BLaER1 treated with 17β-estradiol and CSF1 and Interleukin-3, amounts not matched to agents 10 nM and 100 nM (cell line): ENCODE measurements at regions not wholly inside any gene's neighbourhood (a gene's known extent, or its start where the extent isn't known, plus 50 kb on each side); places are given as distances from the start of the nearest gene placed in this dataset.

ENCODE experiments used
- H3K27ac ChIP-seq, 11 experiments: shearing (Covaris generic); formaldehyde crosslinking; 2 replicates each; pipeline ENCODE4 v1.8.1; 2022
- H3K27me3 ChIP-seq, 11 experiments: shearing (Covaris generic); formaldehyde crosslinking; 2 replicates each; pipeline ENCODE4 v1.8.1; 2022
- H3K36me3 ChIP-seq, 11 experiments: shearing (Covaris generic); formaldehyde crosslinking; 2 replicates each; pipeline ENCODE4 v1.8.1; 2022
- H3K4me1 ChIP-seq, 10 experiments: shearing (Covaris generic); formaldehyde crosslinking; 2 replicates each; pipeline ENCODE4 v1.8.1; 2022
- H3K4me2 ChIP-seq, 11 experiments: shearing (Covaris generic); formaldehyde crosslinking; 2 replicates each; pipeline ENCODE4 v1.8.1; 2022
- H3K4me3 ChIP-seq, 10 experiments: shearing (Covaris generic); formaldehyde crosslinking; 2 replicates each; pipeline ENCODE4 v1.8.1; 2022
- H3K9ac ChIP-seq, 11 experiments: shearing (Covaris generic); formaldehyde crosslinking; 2 replicates each; pipeline ENCODE4 v1.8.1; 2022
- H3K9me3 ChIP-seq, 11 experiments: shearing (Covaris generic); formaldehyde crosslinking; replicated peaks in 1 of 11; 2 replicates each; pipeline ENCODE4 v1.8.1; 2022
- H4K20me1 ChIP-seq, 11 experiments: shearing (Covaris generic); formaldehyde crosslinking; 2 replicates each; pipeline ENCODE4 v1.8.1; 2022
- Cebpa-rat ChIP-seq, 11 experiments: shearing (Covaris generic); IDR thresholded peaks; 2 replicates each; pipeline ENCODE4 v1.8.1; 2022

GRCh38 chr14:36020120-36021029, 156.1 kb downstream of the PTCSC3 start:
- Histone ChIP-seq H3K9me3 (no peaks in the 10 kb centered on the region), H3K36me3 (no peaks in the 10 kb centered on the region), H4K20me1 (no peaks in the 10 kb centered on the region), H3K4me2 (no peak overlapping the region), H3K4me1 (no peaks in the 10 kb centered on the region), H3K4me3 (no peak overlapping the region), H3K9ac (no peak overlapping the region), H3K27ac (no peak overlapping the region), H3K27me3 (no peaks in the 10 kb centered on the region)
- TF ChIP-seq Cebpa-rat (IDR thresholded peaks at IDR 0.05): no peak

- H3K4me3 ChIP-seq: no peak overlapping the region
- H3K27me3 ChIP-seq: no peaks in the 10 kb centered on the region
- no peak overlapping the region for H3K9ac ChIP-seq
- no peaks in the 10 kb centered on the region for H3K36me3 ChIP-seq
- TF ChIP-seq Cebpa-rat (IDR thresholded peaks at IDR 0.05): no peak
- no peak overlapping the region for H3K4me2 ChIP-seq
- H4K20me1 ChIP-seq: no peaks in the 10 kb centered on the region
- H3K4me1 ChIP-seq: no peaks in the 10 kb centered on the region
- no peaks in the 10 kb centered on the region for H3K9me3 ChIP-seq
- no peak overlapping the region for H3K27ac ChIP-seq
Observed at GRCh38 chr14:36019126-36019525, 157.4 kb downstream of the PTCSC3 start.

- Histone ChIP-seq H4K20me1 (no peaks in the 10 kb centered on the region), H3K36me3 (no peaks in the 10 kb centered on the region), H3K4me1 (no peaks in the 10 kb centered on the region), H3K9me3 (no peaks in the 10 kb centered on the region), H3K4me3 (no peak overlapping the region), H3K9ac (no peak overlapping the region), H3K27me3 (no peaks in the 10 kb centered on the region), H3K4me2 (no peak overlapping the region), H3K27ac (no peak overlapping the region)
- TF ChIP-seq Cebpa-rat (IDR thresholded peaks at IDR 0.05): no peak
Observed at GRCh38 chr14:36014236-36014635, 162.3 kb downstream of the PTCSC3 start.

GRCh38 chr14:36013483-36013882, 163.0 kb downstream of the PTCSC3 start:
- TF ChIP-seq Cebpa-rat (IDR thresholded peaks at IDR 0.05): no peak
- Histone ChIP-seq H4K20me1 (no peaks in the 10 kb centered on the region), H3K4me1 (no peaks in the 10 kb centered on the region), H3K9me3 (no peaks in the 10 kb centered on the region), H3K4me3 (no peak overlapping the region), H3K27me3 (no peaks in the 10 kb centered on the region), H3K27ac (no peak overlapping the region), H3K36me3 (no peaks in the 10 kb centered on the region), H3K9ac (no peak overlapping the region), H3K4me2 (no peak overlapping the region)

DNA sequence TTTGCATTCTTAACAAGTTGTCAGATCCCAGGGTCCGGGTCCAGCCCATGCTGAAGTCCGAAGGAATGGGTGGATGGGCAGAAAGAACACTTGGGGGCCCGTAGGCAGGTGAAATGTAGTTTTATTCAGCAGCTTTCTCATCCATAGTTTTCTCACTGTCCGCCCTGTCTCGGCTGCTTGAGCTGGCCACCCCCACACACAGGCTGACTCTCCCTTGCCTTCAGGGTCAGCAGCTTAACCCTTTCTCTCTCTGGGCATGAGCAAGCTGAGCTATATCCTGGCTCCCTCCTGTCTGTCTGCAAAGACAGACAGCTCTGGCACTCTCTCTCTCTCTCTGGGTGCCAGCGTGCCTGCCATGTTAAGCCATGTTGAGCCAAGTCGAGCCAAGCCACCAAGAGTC, 163.9 kb downstream of the PTCSC3 start:
- H3K4me3 ChIP-seq: no peak overlapping the region
- no peaks in the 10 kb centered on the region for H4K20me1 ChIP-seq
- no peak overlapping the region for H3K4me2 ChIP-seq
- H3K36me3 ChIP-seq: no peaks in the 10 kb centered on the region
- no peaks in the 10 kb centered on the region for H3K27me3 ChIP-seq
- H3K4me1 ChIP-seq: no peaks in the 10 kb centered on the region
- no peak overlapping the region for H3K27ac ChIP-seq
- no peak overlapping the region for H3K9ac ChIP-seq
- H3K9me3 ChIP-seq: no peaks in the 10 kb centered on the region
- TF ChIP-seq Cebpa-rat (IDR thresholded peaks at IDR 0.05): no peak

DNA sequence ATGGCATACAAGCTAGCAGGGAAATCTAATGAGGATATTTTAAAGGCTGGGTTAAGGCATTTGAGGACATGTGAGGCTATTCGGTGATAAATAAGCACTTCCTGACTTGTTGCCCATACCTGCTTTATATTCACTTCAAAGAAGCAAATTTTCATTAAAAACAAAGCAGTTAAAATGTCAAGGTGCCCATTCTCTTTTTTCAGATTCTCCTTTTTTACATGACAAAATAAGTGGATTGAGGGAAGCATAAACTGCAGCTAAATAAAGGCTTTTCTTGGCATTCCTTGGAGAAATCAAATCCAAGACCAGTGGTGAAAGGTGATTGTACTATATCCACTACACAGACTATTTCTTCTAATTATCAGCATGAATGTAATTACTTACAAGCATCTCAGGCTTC, 166.9 kb downstream of the PTCSC3 start:
- H3K36me3 ChIP-seq: no peaks in the 10 kb centered on the region
- H3K9ac ChIP-seq: no peak overlapping the region
- no peaks in the 10 kb centered on the region for H4K20me1 ChIP-seq
- no peak overlapping the region for H3K27ac ChIP-seq
- H3K27me3 ChIP-seq: no peaks in the 10 kb centered on the region
- TF ChIP-seq Cebpa-rat (IDR thresholded peaks at IDR 0.05): no peak
- H3K4me2 ChIP-seq: no peak overlapping the region
- H3K9me3 ChIP-seq: no peaks in the 10 kb centered on the region
- no peaks in the 10 kb centered on the region for H3K4me1 ChIP-seq
- no peak overlapping the region for H3K4me3 ChIP-seq

DNA sequence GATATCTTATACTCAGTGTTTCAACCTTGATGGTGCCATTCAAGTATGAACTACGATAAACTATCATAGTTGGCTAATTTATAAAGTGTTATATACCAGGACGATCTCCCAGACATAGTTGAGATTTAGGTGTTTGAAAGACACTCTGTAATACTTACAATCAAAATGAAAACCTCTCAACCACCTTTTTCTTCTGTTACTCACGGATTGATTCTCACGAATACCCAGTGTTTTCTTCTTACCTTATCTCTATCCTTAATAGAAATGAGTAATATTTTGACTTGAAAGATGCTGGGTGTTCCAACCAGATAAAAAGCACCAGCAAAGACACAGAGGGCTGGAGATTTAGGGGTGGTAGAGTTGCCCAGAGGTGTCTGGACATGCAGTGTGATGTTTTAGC, 169.9 kb downstream of the PTCSC3 start:
- H4K20me1 ChIP-seq: no peaks in the 10 kb centered on the region; a peak in 1 of 22 replicates
- H3K4me1 ChIP-seq: no peaks in the 10 kb centered on the region
- no peak overlapping the region for H3K4me2 ChIP-seq
- H3K9me3 ChIP-seq: no peaks in the 10 kb centered on the region
- no peak overlapping the region for H3K27ac ChIP-seq
- no peaks in the 10 kb centered on the region for H3K27me3 ChIP-seq
- no peak overlapping the region for H3K9ac ChIP-seq
- H3K36me3 ChIP-seq: no peaks in the 10 kb centered on the region
- H3K4me3 ChIP-seq: no peak overlapping the region
- no peak for TF ChIP-seq Cebpa-rat (IDR thresholded peaks at IDR 0.05)

- Histone ChIP-seq H3K36me3 (no peaks in the 10 kb centered on the region), H3K9ac (no peak overlapping the region), H3K27me3 (no peaks in the 10 kb centered on the region), H3K27ac (no peak overlapping the region), H3K9me3 (no peaks in the 10 kb centered on the region), H3K4me3 (no peak overlapping the region), H3K4me2 (no peak overlapping the region), H3K4me1 (no peaks in the 10 kb centered on the region), H4K20me1 (no peaks in the 10 kb centered on the region; a peak in 1 of 22 replicates)
- no peak for TF ChIP-seq Cebpa-rat (IDR thresholded peaks at IDR 0.05)
Observed at GRCh38 chr14:36005670-36006069, 170.9 kb downstream of the PTCSC3 start.

DNA sequence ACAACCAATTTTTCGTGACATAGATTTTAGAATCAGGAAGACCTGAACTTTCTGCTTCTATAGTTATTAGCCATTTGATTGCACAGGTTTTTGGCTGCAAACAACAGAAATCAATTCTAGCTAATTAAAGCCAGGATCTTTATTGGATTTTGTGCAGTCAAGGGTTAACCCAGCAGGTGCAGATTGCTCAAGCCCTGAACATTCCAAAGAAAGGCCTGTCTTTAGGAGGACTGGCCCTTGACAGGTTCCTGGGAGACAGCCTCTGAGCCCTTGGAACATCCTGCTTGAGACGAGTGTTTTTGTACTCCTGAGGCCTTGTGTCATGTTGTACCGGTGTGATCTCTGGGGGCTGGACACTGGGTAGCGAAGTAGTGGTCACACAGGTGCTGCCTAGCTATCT, 174.6 kb downstream of the PTCSC3 start:
- H3K27me3 ChIP-seq: no peaks in the 10 kb centered on the region
- no peak overlapping the region for H3K9ac ChIP-seq
- no peaks in the 10 kb centered on the region for H3K4me1 ChIP-seq
- no peak for TF ChIP-seq Cebpa-rat (IDR thresholded peaks at IDR 0.05)
- no peak overlapping the region for H3K27ac ChIP-seq
- H3K36me3 ChIP-seq: no peaks in the 10 kb centered on the region
- H3K4me3 ChIP-seq: no peak overlapping the region
- no peaks in the 10 kb centered on the region; a peak in 1 of 22 replicates for H4K20me1 ChIP-seq
- H3K9me3 ChIP-seq: no peaks in the 10 kb centered on the region
- no peak overlapping the region for H3K4me2 ChIP-seq

DNA sequence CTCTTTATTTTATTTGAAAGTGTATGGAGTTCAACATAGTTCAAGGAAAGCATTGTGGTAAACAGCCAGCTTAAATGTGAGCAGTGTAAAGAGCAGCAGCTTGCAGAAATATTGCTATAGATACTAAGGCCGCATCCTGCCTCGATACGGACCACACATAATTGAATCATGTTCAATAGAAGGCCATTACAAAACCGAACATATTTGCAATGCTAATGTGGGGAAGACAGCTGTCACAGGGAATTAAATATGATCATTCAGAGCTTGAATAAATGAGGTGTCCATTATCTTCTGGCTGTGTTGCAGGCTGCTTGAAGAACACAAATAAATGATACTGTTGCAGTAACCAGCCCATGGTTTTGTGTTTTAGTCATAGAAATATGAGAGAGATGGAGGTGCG, 173.2 kb downstream of the BRMS1L start:
- Histone ChIP-seq H4K20me1 (no peaks in the 10 kb centered on the region; a peak in 1 of 22 replicates), H3K27ac (no peak overlapping the region), H3K27me3 (no peaks in the 10 kb centered on the region), H3K4me2 (no peak overlapping the region), H3K4me3 (no peak overlapping the region), H3K9me3 (no peaks in the 10 kb centered on the region), H3K9ac (no peak overlapping the region), H3K4me1 (no peaks in the 10 kb centered on the region), H3K36me3 (no peaks in the 10 kb centered on the region)
- no peak for TF ChIP-seq Cebpa-rat (IDR thresholded peaks at IDR 0.05)
